DMS53 treated with DMSO at 0.1 percent for 48 hours (cell line): ENCODE measurements at regions not wholly inside any gene's neighbourhood (a gene's known extent, or its start where the extent isn't known, plus 50 kb on each side); places are given as distances from the start of the nearest gene placed in this dataset.
"Not testable (repeated sequence)": the region's sequence is repeated elsewhere in the genome, so short reads cannot be mapped to it uniquely, and the experiment has no call there.

Experiments used
- DNase-seq: peaks from one replicate; lab custom pipeline; 2025; ENCODE audit not compliant: unreplicated experiment; lab: John Stamatoyannopoulos, UW

- DNase-seq: peak; percentile 43
Observed at GRCh38 chr11:24226606-24227005, 270.2 kb upstream of the LUZP2 start.

GRCh38 chr11:24233041-24233440 lies 263.8 kb upstream of the LUZP2 start:
- DNase-seq: no peak

GRCh38 chr11:24234822-24235508 lies 261.9 kb upstream of the LUZP2 start:
- DNase-seq: no peak

- DNase-seq: no peak
Observed at GRCh38 chr11:24238771-24239645, 257.8 kb upstream of the LUZP2 start.

GRCh38 chr11:24239930-24240329 lies 256.9 kb upstream of the LUZP2 start:
- no peak for DNase-seq

- no peak for DNase-seq
Observed at GRCh38 chr11:24240496-24241175, 256.2 kb upstream of the LUZP2 start.

- DNase-seq: no peak
Observed at GRCh38 chr11:24246715-24247114, 250.1 kb upstream of the LUZP2 start.

- no peak for DNase-seq
Observed at GRCh38 chr11:24247846-24248245, 249.0 kb upstream of the LUZP2 start.

GRCh38 chr11:24249921-24250320 lies 246.9 kb upstream of the LUZP2 start:
- peak; percentile 13 for DNase-seq

- no peak for DNase-seq
Observed at GRCh38 chr11:24253237-24253760, 243.6 kb upstream of the LUZP2 start.

- no peak for DNase-seq
Observed at GRCh38 chr11:24264868-24265267, 232.0 kb upstream of the LUZP2 start.

GRCh38 chr11:24267014-24267413 lies 229.8 kb upstream of the LUZP2 start:
- DNase-seq: no peak

GRCh38 chr11:24271798-24272197 lies 225.1 kb upstream of the LUZP2 start:
- DNase-seq: no peak

GRCh38 chr11:24274214-24274781 lies 222.6 kb upstream of the LUZP2 start:
- DNase-seq: not testable (repeated sequence)

- DNase-seq: no peak
Observed at GRCh38 chr11:24286238-24286637, 210.6 kb upstream of the LUZP2 start.

- no peak for DNase-seq
Observed at GRCh38 chr11:24289301-24289700, 207.6 kb upstream of the LUZP2 start.

- DNase-seq: no peak
Observed at GRCh38 chr11:24293964-24294363, 202.9 kb upstream of the LUZP2 start.

GRCh38 chr11:24295360-24295759 lies 201.5 kb upstream of the LUZP2 start:
- DNase-seq: peak; percentile 22

- DNase-seq: no peak
Observed at GRCh38 chr11:24297461-24297860, 199.4 kb upstream of the LUZP2 start.

- DNase-seq: no peak
Observed at GRCh38 chr11:24298146-24298545, 198.7 kb upstream of the LUZP2 start.

GRCh38 chr11:24311974-24312373 lies 184.9 kb upstream of the LUZP2 start:
- DNase-seq: no peak
